ENCODE measurements at regions not wholly inside any gene's neighbourhood (a gene's known extent, or its start where the extent isn't known, plus 50 kb on each side); places are given as distances from the start of the nearest gene placed in this dataset.
"Not testable (repeated sequence)": the region's sequence is repeated elsewhere in the genome, so short reads cannot be mapped to it uniquely, and the experiment has no call there.

- WGBS, 3 donors, result 94 to 96% (median 94%) methylated on average over 5 of the region's 5 CpGs
- Histone ChIP-seq H3K4me1 (ENCODE audit: control insufficient read depth in 3 of 3, insufficient read depth in 2 of 3, low read depth in 1 of 3, low read length in 2 of 3) (no peaks in the 10 kb centered on the region), H3K27ac (ENCODE audit: low read depth in 1 of 3, low read length in 2 of 3) (no peak overlapping the region), H3K4me3 (ENCODE audit: low read depth in 1 of 3, low read length in 3 of 3) (no peak overlapping the region), H3K27me3 (ENCODE audit: control insufficient read depth in 3 of 3, insufficient read depth in 3 of 3, low read length in 3 of 3) (no peaks in the 10 kb centered on the region), H3K9me3 (ENCODE audit: control insufficient read depth in 2 of 2, insufficient read depth in 1 of 2, low read depth in 1 of 2, low read length in 1 of 2) (peaks cover 0 to 27% of the 10 kb centered on the region in 2 donors), H3K36me3 (ENCODE audit: control insufficient read depth in 3 of 3, insufficient read depth in 2 of 3, low read depth in 1 of 3, low read length in 3 of 3) (no peaks in the 10 kb centered on the region)
- DNase-seq (no peak), FAIRE-seq (no peak)
Observed at GRCh38 chr7:16945372-16945771, 63.6 kb upstream of the AGR3 start.

- FAIRE-seq; H3K36me3 ChIP-seq (ENCODE audit: control insufficient read depth in 3 of 3, insufficient read depth in 2 of 3, low read depth in 1 of 3, low read length in 3 of 3); DNase-seq; H3K4me3 ChIP-seq (ENCODE audit: low read depth in 1 of 3, low read length in 3 of 3); H3K4me1 ChIP-seq (ENCODE audit: control insufficient read depth in 3 of 3, insufficient read depth in 2 of 3, low read depth in 1 of 3, low read length in 2 of 3); H3K27me3 ChIP-seq (ENCODE audit: control insufficient read depth in 3 of 3, insufficient read depth in 3 of 3, low read length in 3 of 3); H3K27ac ChIP-seq (ENCODE audit: low read depth in 1 of 3, low read length in 2 of 3): not testable (repeated sequence)
- WGBS, 3 donors, result 87 to 94% (median 90%) methylated on average over 4 of the region's 4 CpGs
- peaks cover 0 to 19% of the 10 kb centered on the region in 2 donors for H3K9me3 ChIP-seq (ENCODE audit: control insufficient read depth in 2 of 2, insufficient read depth in 1 of 2, low read depth in 1 of 2, low read length in 1 of 2)
Observed at GRCh38 chr7:16948110-16948509, 66.3 kb upstream of the AGR3 start.

GRCh38 chr7:16951483-16952080 lies 69.8 kb upstream of the AGR3 start:
- Histone ChIP-seq H3K9me3 (ENCODE audit: control insufficient read depth in 2 of 2, insufficient read depth in 1 of 2, low read depth in 1 of 2, low read length in 1 of 2) (peaks cover 0 to 17% of the 10 kb centered on the region in 2 donors), H3K4me1 (ENCODE audit: control insufficient read depth in 3 of 3, insufficient read depth in 2 of 3, low read depth in 1 of 3, low read length in 2 of 3) (no peaks in the 10 kb centered on the region), H3K27me3 (ENCODE audit: control insufficient read depth in 3 of 3, insufficient read depth in 3 of 3, low read length in 3 of 3) (no peaks in the 10 kb centered on the region), H3K4me3 (ENCODE audit: low read depth in 1 of 3, low read length in 3 of 3) (no peak overlapping the region), H3K27ac (ENCODE audit: low read depth in 1 of 3, low read length in 2 of 3) (no peak overlapping the region), H3K36me3 (ENCODE audit: control insufficient read depth in 3 of 3, insufficient read depth in 2 of 3, low read depth in 1 of 3, low read length in 3 of 3) (no peaks in the 10 kb centered on the region)
- no peak for DNase-seq
- no peak for FAIRE-seq
- WGBS, 3 donors, result 60 to 92% (median 79%) methylated on average over 3 of the region's 3 CpGs

GRCh38 chr7:16954321-16954720 lies 72.5 kb upstream of the AGR3 start:
- DNase-seq (no peak), FAIRE-seq (no peak)
- 53 to 86% (median 82%) methylated on average over 3 of the region's 3 CpGs for WGBS, 3 donors
- H3K27ac ChIP-seq (ENCODE audit: low read depth in 1 of 3, low read length in 2 of 3), result no peak overlapping the region
- H3K36me3 ChIP-seq (ENCODE audit: control insufficient read depth in 3 of 3, insufficient read depth in 2 of 3, low read depth in 1 of 3, low read length in 3 of 3), result no peaks in the 10 kb centered on the region
- no peaks in the 10 kb centered on the region for H3K4me1 ChIP-seq (ENCODE audit: control insufficient read depth in 3 of 3, insufficient read depth in 2 of 3, low read depth in 1 of 3, low read length in 2 of 3)
- H3K9me3 ChIP-seq (ENCODE audit: control insufficient read depth in 2 of 2, insufficient read depth in 1 of 2, low read depth in 1 of 2, low read length in 1 of 2), result no peaks in the 10 kb centered on the region
- no peaks in the 10 kb centered on the region for H3K27me3 ChIP-seq (ENCODE audit: control insufficient read depth in 3 of 3, insufficient read depth in 3 of 3, low read length in 3 of 3)
- no peak overlapping the region for H3K4me3 ChIP-seq (ENCODE audit: low read depth in 1 of 3, low read length in 3 of 3)

- FAIRE-seq (no peak), DNase-seq (no peak)
- 55 to 79% (median 67%) methylated on average over 1 of the region's 1 CpG for WGBS, 3 donors
- H3K4me3 ChIP-seq (ENCODE audit: low read depth in 1 of 3, low read length in 3 of 3), result no peak overlapping the region
- no peaks in the 10 kb centered on the region for H3K9me3 ChIP-seq (ENCODE audit: control insufficient read depth in 2 of 2, insufficient read depth in 1 of 2, low read depth in 1 of 2, low read length in 1 of 2)
- no peak overlapping the region for H3K27ac ChIP-seq (ENCODE audit: low read depth in 1 of 3, low read length in 2 of 3)
- H3K4me1 ChIP-seq (ENCODE audit: control insufficient read depth in 3 of 3, insufficient read depth in 2 of 3, low read depth in 1 of 3, low read length in 2 of 3), result peaks cover 0 to 5% (median 0%) of the 10 kb centered on the region in 3 donors
- H3K27me3 ChIP-seq (ENCODE audit: control insufficient read depth in 3 of 3, insufficient read depth in 3 of 3, low read length in 3 of 3), result no peaks in the 10 kb centered on the region
- no peaks in the 10 kb centered on the region for H3K36me3 ChIP-seq (ENCODE audit: control insufficient read depth in 3 of 3, insufficient read depth in 2 of 3, low read depth in 1 of 3, low read length in 3 of 3)
Observed at GRCh38 chr7:16958724-16959123, 76.9 kb upstream of the AGR3 start.

GRCh38 chr7:16960337-16960965 lies 78.7 kb upstream of the AGR3 start:
- Histone ChIP-seq H3K4me3 (ENCODE audit: low read depth in 1 of 3, low read length in 3 of 3) (no peak overlapping the region), H3K27me3 (ENCODE audit: control insufficient read depth in 3 of 3, insufficient read depth in 3 of 3, low read length in 3 of 3) (no peaks in the 10 kb centered on the region), H3K9me3 (ENCODE audit: control insufficient read depth in 2 of 2, insufficient read depth in 1 of 2, low read depth in 1 of 2, low read length in 1 of 2) (peaks cover 0 to under 1% of the 10 kb centered on the region in 2 donors), H3K4me1 (ENCODE audit: control insufficient read depth in 3 of 3, insufficient read depth in 2 of 3, low read depth in 1 of 3, low read length in 2 of 3) (peaks cover 0 to 5% (median 0%) of the 10 kb centered on the region in 3 donors), H3K27ac (ENCODE audit: low read depth in 1 of 3, low read length in 2 of 3) (no peak overlapping the region), H3K36me3 (ENCODE audit: control insufficient read depth in 3 of 3, insufficient read depth in 2 of 3, low read depth in 1 of 3, low read length in 3 of 3) (no peaks in the 10 kb centered on the region)
- DNase-seq, result no peak
- 79 to 89% (median 88%) methylated on average over 1 of the region's 1 CpG for WGBS, 3 donors
- FAIRE-seq, result no peak

- FAIRE-seq, result no peak
- H3K36me3 ChIP-seq (ENCODE audit: control insufficient read depth in 3 of 3, insufficient read depth in 2 of 3, low read depth in 1 of 3, low read length in 3 of 3), result no peaks in the 10 kb centered on the region
- peaks cover 0 to 6% of the 10 kb centered on the region in 2 donors for H3K9me3 ChIP-seq (ENCODE audit: control insufficient read depth in 2 of 2, insufficient read depth in 1 of 2, low read depth in 1 of 2, low read length in 1 of 2)
- H3K27me3 ChIP-seq (ENCODE audit: control insufficient read depth in 3 of 3, insufficient read depth in 3 of 3, low read length in 3 of 3), result no peaks in the 10 kb centered on the region
- no peak overlapping the region for H3K27ac ChIP-seq (ENCODE audit: low read depth in 1 of 3, low read length in 2 of 3)
- 52 to 89% (median 85%) methylated on average over 2 of the region's 2 CpGs for WGBS, 3 donors
- H3K4me3 ChIP-seq (ENCODE audit: low read depth in 1 of 3, low read length in 3 of 3), result no peak overlapping the region
- H3K4me1 ChIP-seq (ENCODE audit: control insufficient read depth in 3 of 3, insufficient read depth in 2 of 3, low read depth in 1 of 3, low read length in 2 of 3), result peaks cover 0 to 5% (median 0%) of the 10 kb centered on the region in 3 donors
- DNase-seq, result no peak
Observed at GRCh38 chr7:16961641-16962040, 79.9 kb upstream of the AGR3 start.

GRCh38 chr7:16963044-16963443 lies 81.3 kb upstream of the AGR3 start:
- Histone ChIP-seq H3K9me3 (ENCODE audit: control insufficient read depth in 2 of 2, insufficient read depth in 1 of 2, low read depth in 1 of 2, low read length in 1 of 2) (peaks cover 0 to 6% of the 10 kb centered on the region in 2 donors), H3K27ac (ENCODE audit: low read depth in 1 of 3, low read length in 2 of 3) (no peak overlapping the region), H3K4me3 (ENCODE audit: low read depth in 1 of 3, low read length in 3 of 3) (no peak overlapping the region), H3K27me3 (ENCODE audit: control insufficient read depth in 3 of 3, insufficient read depth in 3 of 3, low read length in 3 of 3) (no peaks in the 10 kb centered on the region), H3K4me1 (ENCODE audit: control insufficient read depth in 3 of 3, insufficient read depth in 2 of 3, low read depth in 1 of 3, low read length in 2 of 3) (peaks cover 0 to 5% (median 0%) of the 10 kb centered on the region in 3 donors), H3K36me3 (ENCODE audit: control insufficient read depth in 3 of 3, insufficient read depth in 2 of 3, low read depth in 1 of 3, low read length in 3 of 3) (no peaks in the 10 kb centered on the region)
- WGBS, 3 donors, result 53 to 71% (median 70%) methylated on average over 5 of the region's 5 CpGs
- DNase-seq, result no peak
- no peak for FAIRE-seq

- not testable (repeated sequence) for H3K4me3 ChIP-seq (ENCODE audit: low read depth in 1 of 3, low read length in 3 of 3); FAIRE-seq
- WGBS, 3 donors, result 91 to 95% (median 92%) methylated on average over 8 of the region's 8 CpGs
Observed at GRCh38 chr7:16965697-16966096, 83.9 kb upstream of the AGR3 start.

More at GRCh38 chr7:16965697-16966096, 83.9 kb upstream of the AGR3 start:
- H3K36me3 ChIP-seq (ENCODE audit: control insufficient read depth in 3 of 3, insufficient read depth in 2 of 3, low read depth in 1 of 3, low read length in 3 of 3); H3K4me1 ChIP-seq (ENCODE audit: control insufficient read depth in 3 of 3, insufficient read depth in 2 of 3, low read depth in 1 of 3, low read length in 2 of 3); H3K27me3 ChIP-seq (ENCODE audit: control insufficient read depth in 3 of 3, insufficient read depth in 3 of 3, low read length in 3 of 3); H3K27ac ChIP-seq (ENCODE audit: low read depth in 1 of 3, low read length in 2 of 3); DNase-seq; H3K9me3 ChIP-seq (ENCODE audit: control insufficient read depth in 2 of 2, insufficient read depth in 1 of 2, low read depth in 1 of 2, low read length in 1 of 2): not testable (repeated sequence)

Data from small intestine (tissue), 7 donors.